GM19351 (cell line): ENCODE measurements at regions not wholly inside any gene's neighbourhood (a gene's known extent, or its start where the extent isn't known, plus 50 kb on each side); places are given as distances from the start of the nearest gene placed in this dataset.

Experiments
- ATAC-seq: cut with Tn5 transposase; IDR thresholded peaks from one replicate; pipeline ENCODE4 v1.9.1; 2021; ENCODE audit warnings: mild to moderate bottlenecking, moderate library complexity; ENCODE audit not compliant: unreplicated experiment

DNA sequence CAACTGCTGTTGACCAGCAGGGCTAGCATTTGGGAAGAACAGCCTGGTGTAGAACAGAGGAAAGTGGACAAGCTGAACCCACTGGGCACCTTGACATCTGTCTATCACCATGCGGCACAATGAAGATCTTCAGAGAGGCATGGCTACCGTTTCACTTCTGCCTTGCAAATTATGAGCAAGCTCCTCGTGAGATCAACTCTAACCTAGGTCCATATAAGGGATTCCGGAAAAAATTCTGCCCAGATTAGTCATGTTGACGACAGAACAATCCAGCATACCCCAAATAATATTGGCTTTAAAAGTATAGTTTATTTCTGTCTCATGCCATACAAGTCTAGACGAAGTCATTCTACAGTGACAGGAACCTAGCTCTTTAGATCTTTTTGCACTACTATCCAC, 91.6 kb upstream of the ATF7IP start:
- no peak for ATAC-seq

DNA sequence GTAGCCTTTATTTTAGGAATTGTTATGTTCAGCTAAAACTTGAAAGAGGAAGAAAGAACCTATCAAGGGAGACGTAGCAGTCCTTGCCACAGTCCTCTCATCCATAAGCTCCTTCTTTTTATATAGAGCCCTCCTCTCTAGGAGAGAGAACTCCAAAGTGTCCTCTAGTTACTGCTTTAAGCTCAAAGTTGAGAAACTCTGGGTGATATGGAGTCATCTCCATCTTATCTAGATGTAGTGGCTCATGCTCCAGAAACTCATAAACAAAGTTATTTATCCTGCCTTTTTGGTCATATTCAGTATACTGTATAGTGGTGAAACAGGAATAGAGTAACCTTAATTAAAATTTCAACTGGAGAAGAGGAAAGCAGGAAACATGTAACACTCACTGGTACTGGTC, 90.4 kb upstream of the ATF7IP start:
- ATAC-seq: no peak

DNA sequence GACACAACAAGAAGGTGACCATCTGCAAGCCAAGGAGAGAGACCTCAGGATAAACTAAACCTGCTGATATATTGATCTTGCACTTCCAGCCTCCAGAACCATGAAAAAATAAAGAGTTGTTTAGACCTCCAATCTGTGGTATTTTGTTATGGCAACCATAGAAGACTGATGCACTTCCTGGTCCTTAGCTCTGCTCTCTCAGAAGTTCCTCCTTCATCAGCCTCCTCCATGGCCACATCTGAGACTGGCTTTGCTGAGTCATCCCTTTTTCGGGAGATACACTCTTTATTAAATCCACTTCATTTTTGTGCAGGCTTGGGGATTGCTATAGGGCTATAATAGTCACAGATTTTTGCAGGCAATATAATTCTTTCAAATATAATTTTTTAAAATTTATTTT, 89.6 kb upstream of the ATF7IP start:
- ATAC-seq: no peak

DNA sequence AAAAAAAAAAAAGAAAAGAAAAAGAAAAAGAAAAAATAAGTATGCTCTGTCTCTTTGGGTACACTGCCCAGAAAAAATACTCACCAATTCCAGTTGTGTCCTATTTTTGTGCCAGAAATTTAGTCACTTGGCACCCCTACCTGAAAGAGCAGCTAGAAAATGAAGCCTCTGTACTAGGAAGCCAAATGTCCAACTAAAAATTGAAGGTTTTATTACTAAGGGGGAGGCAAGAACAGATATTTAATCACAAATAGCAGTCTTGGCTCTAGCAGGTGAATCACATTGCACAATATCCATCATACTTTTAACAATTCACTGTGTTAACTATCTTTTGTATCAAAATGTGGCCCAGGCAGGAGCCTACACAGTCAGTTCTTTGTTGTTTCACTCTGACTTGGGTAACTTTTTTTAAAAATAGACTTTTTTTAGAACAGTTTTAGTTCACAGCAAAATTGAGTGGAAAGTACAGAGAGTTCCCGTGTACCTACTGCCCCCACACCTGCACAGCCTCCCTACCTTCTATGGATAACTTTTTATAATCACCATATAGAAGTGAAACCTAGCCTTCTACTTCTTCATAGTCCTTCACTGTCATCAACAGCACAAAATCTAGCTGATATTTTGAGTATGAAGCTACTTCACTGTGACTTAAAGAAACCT, 87.1 kb upstream of the ATF7IP start:
- no peak for ATAC-seq

DNA sequence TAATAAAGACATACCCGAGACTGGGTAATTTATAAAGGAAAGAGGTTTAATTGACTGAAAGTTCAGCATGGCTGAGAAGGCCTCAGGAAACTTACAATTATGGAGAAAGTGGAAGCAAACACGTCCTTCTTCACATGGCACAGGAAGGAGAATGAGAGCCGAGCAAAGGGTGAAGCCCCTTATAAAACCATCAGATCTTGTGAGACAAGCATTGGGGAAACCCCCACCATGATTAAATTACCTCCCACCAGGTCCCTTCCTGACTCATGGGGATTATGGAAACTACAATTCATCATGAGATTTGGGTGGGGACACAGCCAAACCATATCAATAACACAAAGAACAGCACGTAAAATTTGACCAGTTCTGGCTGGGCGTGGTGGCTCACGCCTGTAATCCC, 85.6 kb upstream of the ATF7IP start:
- ATAC-seq: no peak

DNA sequence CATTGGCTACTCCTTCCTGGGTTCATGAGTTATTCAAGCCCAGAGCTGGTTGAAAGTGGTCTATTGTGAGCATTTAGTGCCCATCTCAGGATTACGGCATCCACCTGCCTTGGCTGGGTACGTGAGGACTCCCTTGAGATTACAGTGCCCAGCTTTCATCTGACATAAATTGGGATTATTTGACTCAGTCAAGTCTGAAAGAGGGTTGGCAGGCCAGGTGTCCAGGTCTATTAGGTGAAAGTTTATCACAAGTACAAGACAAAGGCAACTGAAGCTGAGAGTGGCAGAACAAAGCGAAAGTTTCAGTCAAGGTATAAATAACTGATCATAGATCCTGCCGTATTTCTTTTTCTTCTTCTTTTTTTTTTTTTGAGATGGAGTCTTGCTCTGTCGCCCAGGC, 84.6 kb upstream of the ATF7IP start:
- peak; percentile 34 for ATAC-seq

DNA sequence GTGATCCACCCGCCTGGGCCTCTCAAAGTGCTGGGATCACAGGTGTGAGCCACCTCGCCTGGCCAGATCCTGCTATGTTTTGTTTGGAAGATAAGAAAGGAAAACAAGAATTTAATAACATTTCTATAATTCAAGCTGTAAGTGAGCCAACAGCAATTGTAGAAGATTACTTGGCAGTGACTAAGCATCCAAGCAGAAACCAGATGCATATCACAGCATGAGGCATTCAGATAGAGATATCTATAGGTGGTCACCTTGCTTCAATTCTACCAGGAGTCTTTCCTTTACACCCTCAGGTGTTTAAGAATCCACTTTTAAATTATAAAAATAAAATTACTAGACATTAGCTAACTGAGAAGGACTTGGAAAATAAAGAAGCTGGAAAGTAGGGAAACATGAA, 83.9 kb upstream of the ATF7IP start:
- no peak for ATAC-seq

DNA sequence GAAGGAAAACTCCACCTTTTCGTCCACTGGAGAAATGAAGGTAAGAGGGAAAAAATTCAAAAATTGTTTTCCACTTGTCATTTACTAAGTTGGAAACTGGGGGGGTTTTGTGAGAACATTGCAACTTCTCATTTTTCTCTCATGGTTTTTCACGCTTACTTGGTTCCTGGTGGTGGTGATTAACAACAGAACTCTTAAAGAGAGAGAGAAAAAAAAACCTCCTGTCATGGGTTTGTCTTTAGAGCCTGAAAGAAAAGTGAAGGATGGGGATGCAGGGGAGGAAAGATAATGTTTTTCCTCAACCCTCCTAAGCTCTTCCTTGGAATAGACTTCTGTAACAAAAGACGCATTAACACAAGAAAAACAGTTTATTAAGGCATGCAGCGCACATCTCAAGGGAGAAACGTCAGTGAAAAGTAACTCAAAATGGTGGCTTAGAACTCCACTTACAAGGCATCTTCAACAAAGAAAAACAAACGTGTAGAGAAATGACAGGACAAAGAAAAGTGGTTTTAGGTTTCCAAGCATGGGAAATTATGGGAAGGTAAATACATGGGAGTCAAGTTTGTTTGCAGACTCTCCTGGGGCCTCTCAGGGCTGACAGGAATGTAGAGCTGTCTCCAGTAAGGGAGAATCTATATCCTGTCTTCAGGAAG, 81.9 kb upstream of the ATF7IP start:
- peak; percentile 35 for ATAC-seq

DNA sequence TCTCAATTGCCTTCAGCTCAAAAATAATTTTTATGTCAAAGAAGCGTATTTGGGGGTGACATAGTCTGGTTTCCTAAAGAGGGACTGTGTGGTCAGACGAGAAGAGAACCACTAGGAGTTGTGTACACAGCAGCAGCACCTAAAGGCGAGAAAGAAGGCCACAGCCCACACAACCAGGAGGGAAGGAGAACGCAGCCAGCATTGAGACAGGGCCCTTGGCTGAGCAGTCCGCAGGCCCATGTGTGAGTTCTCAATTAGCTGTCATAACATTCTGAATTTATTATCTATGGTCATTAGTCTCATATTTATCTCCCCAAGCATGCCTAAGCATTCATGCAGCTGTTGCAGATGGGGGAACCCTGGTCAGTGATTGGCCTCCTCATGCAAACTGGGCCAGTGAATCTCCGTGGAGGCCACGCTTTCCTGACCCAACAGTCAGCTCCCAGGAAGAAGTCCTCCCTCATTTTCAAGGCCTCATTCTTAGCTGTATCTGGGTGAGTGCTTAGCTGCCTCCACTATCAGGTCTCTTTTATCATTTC, 81.2 kb upstream of the ATF7IP start:
- peak; percentile 77 for ATAC-seq

DNA sequence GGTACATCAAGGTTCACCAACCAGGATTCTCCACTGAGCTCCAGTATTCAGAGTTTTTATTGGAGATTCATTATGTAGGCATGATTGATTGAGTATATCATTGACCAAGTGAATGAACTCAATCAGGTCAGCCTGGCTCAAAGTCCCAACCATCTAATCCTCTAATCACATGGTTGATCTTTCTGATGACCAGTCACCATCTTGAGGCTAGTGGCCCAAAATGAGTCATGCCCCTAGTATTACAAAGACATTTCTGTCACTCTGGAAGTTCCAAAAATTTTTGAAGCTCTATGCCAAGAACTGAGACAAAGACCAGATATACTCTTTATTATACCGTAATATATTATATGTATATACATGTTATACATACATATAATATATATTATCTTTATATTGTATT, 75.9 kb upstream of the ATF7IP start:
- no peak for ATAC-seq

DNA sequence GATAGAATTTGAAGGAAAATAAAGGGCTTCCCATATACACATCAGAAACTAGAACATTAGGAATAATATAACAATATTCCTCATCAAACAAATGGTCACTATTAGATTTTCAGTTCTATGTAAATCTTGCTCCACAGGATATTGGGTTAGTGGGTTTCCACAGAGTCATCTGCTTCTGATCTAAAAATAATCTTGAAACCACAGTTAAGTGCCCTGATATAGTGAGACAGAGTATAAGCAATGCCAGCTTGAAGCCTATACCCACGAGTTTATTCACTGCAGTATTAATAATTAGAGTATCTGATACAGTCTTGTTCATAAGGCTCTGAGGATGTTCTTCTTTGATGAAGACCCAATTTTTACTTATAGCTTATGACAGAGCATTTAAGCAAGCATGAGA, 74.5 kb upstream of the ATF7IP start:
- no peak for ATAC-seq

DNA sequence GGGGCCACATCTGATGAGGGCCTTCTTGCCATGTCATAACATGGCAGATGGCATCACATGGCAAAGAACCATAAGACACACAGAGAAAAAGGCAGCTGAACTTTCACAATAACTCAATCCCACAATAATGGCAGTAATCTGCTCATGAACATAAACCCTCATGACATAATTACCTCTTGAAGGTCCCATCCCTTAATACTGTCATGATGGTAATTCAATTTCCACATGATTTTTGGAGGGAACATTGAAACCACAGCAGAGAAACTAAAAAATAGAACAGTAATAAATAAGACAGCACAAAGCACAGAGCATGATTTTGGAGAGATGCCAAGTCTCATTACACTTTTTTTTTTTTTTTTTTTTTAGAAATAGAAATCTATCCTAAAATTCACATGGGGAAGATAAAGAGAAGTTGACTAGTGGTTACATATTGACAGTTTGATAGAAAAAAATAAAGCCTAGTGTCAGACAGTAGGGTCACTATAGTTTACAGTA, 61.8 kb upstream of the ATF7IP start:
- ATAC-seq: no peak

DNA sequence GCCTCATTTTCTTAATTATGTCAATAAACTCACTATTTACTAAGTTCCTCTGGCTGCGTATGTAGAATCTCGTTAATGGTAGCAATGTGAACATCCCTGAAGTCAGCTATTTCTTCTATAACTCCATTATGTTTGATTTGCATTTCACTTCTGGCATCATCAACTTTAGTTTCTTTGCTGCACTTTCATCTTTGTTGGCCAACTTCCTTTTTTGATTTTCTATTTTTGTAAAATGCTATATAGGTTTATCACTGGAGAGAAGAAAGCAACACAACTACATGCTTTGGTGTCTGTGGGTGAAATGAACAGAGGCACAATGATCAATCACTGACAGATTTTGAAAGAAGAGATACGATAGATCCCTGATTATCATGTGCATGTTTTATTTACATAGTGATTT, 58.5 kb upstream of the ATF7IP start:
- ATAC-seq: no peak

DNA sequence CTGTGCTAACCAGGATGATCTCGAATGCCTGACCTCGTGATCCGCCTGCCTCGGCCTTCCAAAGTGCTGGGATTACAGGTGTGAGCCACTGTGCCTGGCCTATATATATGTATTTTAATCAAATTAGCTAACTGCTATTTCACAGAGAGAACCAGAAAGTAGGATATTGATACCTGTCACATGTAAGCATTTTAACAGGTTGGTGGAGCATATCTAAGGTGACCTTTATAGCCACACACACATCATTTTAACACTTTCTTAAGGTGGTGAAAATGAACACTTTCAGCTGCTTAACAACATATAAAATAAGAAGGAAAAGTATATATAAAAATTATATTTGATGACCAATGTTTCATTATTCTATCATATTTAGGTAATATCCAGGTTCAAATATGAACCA, 57.0 kb upstream of the ATF7IP start:
- ATAC-seq: no peak

DNA sequence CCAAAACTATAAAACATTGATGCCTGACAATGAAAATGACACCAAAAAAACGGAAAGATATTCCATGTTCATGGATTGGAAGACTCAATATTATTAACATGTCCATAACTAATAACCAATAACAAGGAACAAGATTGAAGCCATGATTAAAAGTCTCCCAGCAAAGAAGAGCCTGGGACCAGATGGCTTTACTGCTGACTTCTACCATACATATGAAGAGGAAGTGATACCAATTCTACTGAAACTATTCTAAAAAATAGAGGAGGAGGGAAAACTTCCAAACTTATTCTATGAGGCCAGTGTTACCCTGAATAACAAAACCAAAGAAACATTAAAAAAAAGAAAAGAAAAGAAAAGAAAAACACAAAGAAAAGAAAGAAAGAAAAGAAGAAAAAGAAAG, 54.6 kb upstream of the ATF7IP start:
- ATAC-seq: no peak

DNA sequence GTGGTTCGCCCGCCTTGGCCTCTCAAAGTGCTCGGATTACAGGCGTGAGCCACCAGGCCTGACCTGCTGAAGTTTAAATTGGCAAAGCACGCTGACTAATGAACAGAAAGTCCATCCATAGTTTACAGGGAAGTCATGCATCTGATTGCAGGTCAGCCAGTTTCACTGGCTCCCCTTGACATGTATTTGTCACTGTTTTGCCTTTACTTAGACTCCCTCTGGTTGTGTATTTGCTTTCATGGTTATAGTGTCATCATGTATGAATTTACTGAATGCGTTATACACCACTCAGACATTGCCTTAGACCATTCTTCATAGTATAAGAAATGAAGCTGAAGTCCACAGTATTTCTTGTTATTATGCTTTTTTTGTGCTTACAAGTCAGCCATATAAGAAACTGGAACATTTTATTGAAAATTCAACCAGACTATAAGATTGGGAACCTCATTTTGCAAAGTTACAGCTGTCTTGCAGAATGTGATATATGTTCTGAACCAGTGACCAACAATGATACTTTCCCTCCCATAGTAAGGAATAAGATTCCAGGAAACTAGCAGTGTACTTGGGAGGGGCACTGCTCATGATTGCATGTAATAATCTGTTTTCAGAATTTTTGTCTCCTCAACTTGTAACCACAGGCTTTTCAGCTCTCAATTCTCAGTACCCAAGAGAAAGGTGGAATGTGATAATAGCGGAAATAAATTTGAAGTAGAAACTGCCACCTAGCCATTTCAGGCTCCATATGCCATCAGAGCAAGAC, 51.9 kb upstream of the ATF7IP start:
- no peak for ATAC-seq

DNA sequence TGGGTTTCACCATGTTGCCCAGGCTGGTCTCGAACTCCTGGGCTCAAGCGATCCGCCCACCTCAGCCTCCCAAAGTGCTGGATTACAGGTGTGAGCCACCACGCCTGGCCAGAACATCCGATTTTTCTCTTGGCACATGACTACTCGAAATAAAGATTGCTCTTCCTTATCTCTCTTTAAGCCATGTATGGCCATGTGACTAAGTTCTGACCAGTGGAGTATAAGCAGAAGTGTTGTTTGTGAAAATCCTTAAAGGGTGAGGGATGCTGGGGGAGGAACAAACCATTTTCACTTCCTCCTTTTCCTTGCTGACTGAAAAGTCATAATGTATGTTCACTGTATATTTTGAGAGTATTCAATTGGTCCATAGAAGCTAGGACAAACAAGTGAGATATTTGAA, 50.7 kb upstream of the ATF7IP start:
- peak; percentile 75 for ATAC-seq

DNA sequence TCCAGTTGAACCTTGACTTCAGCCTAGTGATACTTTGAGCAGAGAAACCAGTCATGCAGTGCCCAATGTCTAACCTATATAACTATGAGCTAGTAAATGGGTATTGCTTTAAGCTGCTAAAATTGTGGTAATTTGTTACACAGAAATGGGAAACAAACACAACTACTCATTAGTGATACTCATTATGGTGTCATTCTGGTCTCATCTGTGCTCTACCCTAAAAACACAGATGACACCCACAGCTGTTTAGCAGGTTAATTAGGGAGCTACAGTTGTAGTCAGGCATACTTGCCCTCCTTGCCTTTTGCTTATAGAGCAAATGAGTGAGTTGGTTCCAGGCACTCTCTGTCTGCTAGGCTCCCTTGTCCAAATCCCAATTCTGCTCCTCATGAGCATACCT, 50.0 kb upstream of the ATF7IP start:
- ATAC-seq: no peak
